Activated T-cell treated with anti-CD3 and anti-CD28 coated beads, Interleukin-2, amount 50 U/mL, for 48 hours (primary cell): ENCODE measurements at regions not wholly inside any gene's neighbourhood (a gene's known extent, or its start where the extent isn't known, plus 50 kb on each side); places are given as distances from the start of the nearest gene placed in this dataset.
A peak's percentile ranks its signal among the peaks of the same experiment; 100 is the strongest.

ENCODE experiments used
- DNase-seq, 2 experiments: peaks; one replicate each; pipeline ENCODE4 v3.0.0-alpha.2; 2020

GRCh38 chr3:70120357-70120966 is 120.9 kb downstream of the SAMMSON start:
- DNase-seq: peak; percentile 77 to 80

- no peak for DNase-seq
These were observed 127.7 kb downstream of the SAMMSON start for GRCh38 chr3:70127192-70127591.

- no peak for DNase-seq
These were observed 137.8 kb downstream of the SAMMSON start for GRCh38 chr3:70137366-70137765.

GRCh38 chr3:70138606-70139005 is 139.1 kb downstream of the SAMMSON start:
- DNase-seq: no peak
